CD4-positive, alpha-beta T cell (primary cell): ENCODE measurements at regions not wholly inside any gene's neighbourhood (a gene's known extent, or its start where the extent isn't known, plus 50 kb on each side); places are given as distances from the start of the nearest gene placed in this dataset.
A peak's percentile ranks its signal among the peaks of the same experiment; 100 is the strongest.

Source experiments
- ATAC-seq: fragments of 200-7000 bp; cut with Tn5 transposase; one replicate; pipeline ENCODE4 v1.10.0; 2022; ENCODE audit warnings: mild to moderate bottlenecking; ENCODE audit not compliant: poor library complexity
- CTCF ChIA-PET: fragments of 350-600 bp; sonication (Branson Sonifier 250); formaldehyde crosslinking; loops from one replicate; lab custom pipeline; 2021; ENCODE audit warnings: antibody characterized with exemption, inconsistent platforms; lab: Charles Lee
- POLR2A ChIA-PET: fragments of 350-600 bp; sonication (Branson Sonifier 250); formaldehyde crosslinking; loops from one replicate; lab custom pipeline; 2021; ENCODE audit warnings: antibody characterized with exemption, inconsistent platforms; lab: Charles Lee
- DNase-seq, 14 experiments: peaks; one replicate each; pipeline ENCODE4 v3.0.0-alpha.2; 2013 to 2020; ENCODE audit warnings: mixed read lengths in 2 of 14
- H3K27ac ChIP-seq, 2 donors: one replicate each; pipeline versions ENCODE4 v1.5.1 to v1.7.0; 2013; ENCODE audit warnings: low read length in 2 of 2, low read depth in 1 of 2, mild to moderate bottlenecking in 1 of 2
- H3K27me3 ChIP-seq, 2 experiments: 1 replicate in 1 of 2; 2 replicates in 1 of 2; pipeline versions ENCODE4 v1.6.1 to v1.7.0; 2013; ENCODE audit warnings: low read length in 2 of 2, control low read depth in 1 of 2, mild to moderate bottlenecking in 1 of 2, moderate library complexity in 1 of 2; ENCODE audit not compliant: insufficient read depth in 2 of 2, control insufficient read depth in 1 of 2
- H3K36me3 ChIP-seq: one replicate; pipeline ENCODE4 v1.6.1; 2013; ENCODE audit warnings: low read length, control low read depth; ENCODE audit not compliant: insufficient read depth
- H3K4me1 ChIP-seq: one replicate; pipeline ENCODE4 v1.6.1; 2013; ENCODE audit warnings: low read length, control low read depth; ENCODE audit not compliant: insufficient read depth
- H3K4me3 ChIP-seq: one replicate; pipeline ENCODE4 v1.5.1; 2013; ENCODE audit warnings: mild to moderate bottlenecking, low read length, moderate library complexity
- H3K9me3 ChIP-seq, 2 experiments: 1 replicate in 1 of 2; 2 replicates in 1 of 2; pipeline versions ENCODE4 v1.6.1 to v1.7.0; 2013; ENCODE audit warnings: low read length in 2 of 2, mild to moderate bottlenecking in 2 of 2, control low read depth in 1 of 2, moderate library complexity in 1 of 2; ENCODE audit not compliant: control insufficient read depth in 1 of 2, insufficient read depth in 1 of 2
- H3K27ac Mint-ChIP-seq: one replicate; pipeline ENCODE4 v1.8.0; 2020; ENCODE audit warnings: mixed read lengths
- H3K27me3 Mint-ChIP-seq: one replicate; pipeline ENCODE4 v1.8.0; 2021; ENCODE audit warnings: mixed read lengths
- H3K36me3 Mint-ChIP-seq: one replicate; pipeline ENCODE4 v1.8.0; 2021; ENCODE audit warnings: low read depth, mixed read lengths
- H3K4me1 Mint-ChIP-seq: one replicate; pipeline ENCODE4 v1.8.0; 2021; ENCODE audit warnings: low read depth, mixed read lengths
- H3K4me3 Mint-ChIP-seq: one replicate; pipeline ENCODE4 v1.8.0; 2020; ENCODE audit warnings: mild to moderate bottlenecking, mixed read lengths
- H3K9me3 Mint-ChIP-seq: one replicate; pipeline ENCODE4 v1.8.0; 2020; ENCODE audit warnings: mixed read lengths
- intact Hi-C, 2 experiments: fragments of 100-400 bp; cut with DNase I in 1 of 2; cut with micrococcal nuclease in 1 of 2; formaldehyde crosslinking; loops; one replicate each; pipeline versions ENCODE4 v1.15.1 to v1.9.0; 2023 to 2025; cut with DNase I, micrococcal nuclease
- TF ChIP-seq, protein P1 (sequence below): fragments of 200-600 bp; IDR thresholded peaks from one replicate; pipeline ENCODE4 v1.8.0; 2022; ENCODE audit warnings: antibody characterized with exemption, mild to moderate bottlenecking

DNA sequence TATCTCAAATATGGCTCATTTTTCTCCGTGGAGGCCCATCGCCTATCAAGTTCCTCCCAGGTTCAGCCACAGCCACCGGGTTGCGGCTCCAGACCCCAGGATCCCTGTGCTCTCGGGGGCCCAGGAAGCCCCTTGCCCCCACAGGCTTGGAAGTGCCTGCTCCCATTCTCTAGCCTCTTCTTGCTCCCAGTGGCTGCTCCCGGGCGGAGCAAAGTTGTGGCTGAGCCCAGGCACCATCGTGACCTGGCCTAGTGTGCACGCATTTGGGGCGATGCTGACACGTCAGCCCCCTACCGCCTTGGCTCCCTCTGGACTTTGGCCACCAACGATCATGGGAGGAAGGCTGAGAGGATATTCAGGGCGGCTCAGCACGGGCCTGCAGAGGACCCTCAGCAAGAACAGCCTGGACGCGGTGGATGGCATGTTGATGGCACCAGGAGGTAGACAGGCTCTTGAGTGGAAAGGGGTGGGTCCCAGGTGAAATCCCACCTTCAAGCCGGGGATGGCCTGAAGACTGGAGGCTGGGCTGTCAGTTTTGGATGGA lies 419.4 kb upstream of the AGA start:
- Mint-ChIP-seq H3K27ac (no peak overlapping the region), H3K4me3 (no peak overlapping the region), H3K36me3 (no peaks in the 10 kb centered on the region), H3K27me3 (no peaks in the 10 kb centered on the region), H3K4me1 (no peaks in the 10 kb centered on the region), H3K9me3 (no peaks in the 10 kb centered on the region)
- TF ChIP-seq, protein P1, sequence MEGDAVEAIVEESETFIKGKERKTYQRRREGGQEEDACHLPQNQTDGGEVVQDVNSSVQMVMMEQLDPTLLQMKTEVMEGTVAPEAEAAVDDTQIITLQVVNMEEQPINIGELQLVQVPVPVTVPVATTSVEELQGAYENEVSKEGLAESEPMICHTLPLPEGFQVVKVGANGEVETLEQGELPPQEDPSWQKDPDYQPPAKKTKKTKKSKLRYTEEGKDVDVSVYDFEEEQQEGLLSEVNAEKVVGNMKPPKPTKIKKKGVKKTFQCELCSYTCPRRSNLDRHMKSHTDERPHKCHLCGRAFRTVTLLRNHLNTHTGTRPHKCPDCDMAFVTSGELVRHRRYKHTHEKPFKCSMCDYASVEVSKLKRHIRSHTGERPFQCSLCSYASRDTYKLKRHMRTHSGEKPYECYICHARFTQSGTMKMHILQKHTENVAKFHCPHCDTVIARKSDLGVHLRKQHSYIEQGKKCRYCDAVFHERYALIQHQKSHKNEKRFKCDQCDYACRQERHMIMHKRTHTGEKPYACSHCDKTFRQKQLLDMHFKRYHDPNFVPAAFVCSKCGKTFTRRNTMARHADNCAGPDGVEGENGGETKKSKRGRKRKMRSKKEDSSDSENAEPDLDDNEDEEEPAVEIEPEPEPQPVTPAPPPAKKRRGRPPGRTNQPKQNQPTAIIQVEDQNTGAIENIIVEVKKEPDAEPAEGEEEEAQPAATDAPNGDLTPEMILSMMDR = no peak
- Histone ChIP-seq H3K36me3 (no peaks in the 10 kb centered on the region), H3K9me3 (peaks cover 0 to 17% of the 10 kb centered on the region in 2 experiments), H3K27me3 (no peaks in the 10 kb centered on the region), H3K4me1 (no peaks in the 10 kb centered on the region), H3K27ac (no peak overlapping the region), H3K4me3 (no peak overlapping the region)
- ATAC-seq = no peak
- intact Hi-C loops = no loop called here
- POLR2A ChIA-PET = no interaction called here
- DNase-seq = peak in 1 of 14 experiments; percentile 6
- CTCF ChIA-PET = no interaction called here

DNA sequence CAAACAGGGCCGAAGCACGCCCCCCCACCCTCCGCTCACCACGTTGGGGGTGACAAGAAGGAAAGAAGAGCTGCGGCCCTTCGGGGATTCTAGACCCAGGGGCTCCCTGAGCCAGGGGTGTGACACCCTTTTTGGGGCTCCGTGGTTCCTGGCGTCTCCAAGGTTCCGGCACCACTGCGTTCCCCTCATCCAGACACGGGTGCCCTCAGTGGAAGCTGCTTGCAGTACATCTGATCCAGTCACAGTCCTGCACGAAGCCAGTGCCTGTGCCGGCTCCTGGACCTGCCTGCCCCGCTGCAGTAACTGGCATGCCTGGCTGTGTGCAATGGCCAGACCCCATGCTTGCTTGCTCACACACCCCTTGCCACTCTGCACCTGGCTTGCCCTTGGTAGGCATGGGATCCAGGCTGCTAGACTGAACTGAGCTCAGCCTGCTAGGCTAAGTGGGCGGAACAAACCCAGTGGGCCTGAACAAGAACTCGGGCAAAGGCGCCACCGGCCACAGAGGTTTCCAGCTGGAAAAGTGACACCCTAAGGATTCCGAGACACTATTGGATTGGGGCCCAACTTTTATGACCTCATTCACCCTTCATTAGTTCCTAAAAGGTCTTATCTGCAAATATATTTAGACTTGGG lies 420.4 kb upstream of the AGA start:
- H3K4me3 Mint-ChIP-seq = no peak overlapping the region
- no peak overlapping the region for H3K27ac Mint-ChIP-seq
- ChIA-PET CTCF (no interaction called here), POLR2A (no interaction called here)
- Histone ChIP-seq H3K4me1 (no peaks in the 10 kb centered on the region), H3K27me3 (no peaks in the 10 kb centered on the region), H3K4me3 (no peak overlapping the region), H3K9me3 (peaks cover 0 to 17% of the 10 kb centered on the region in 2 experiments), H3K27ac (no peak overlapping the region), H3K36me3 (no peaks in the 10 kb centered on the region)
- H3K36me3 Mint-ChIP-seq = no peaks in the 10 kb centered on the region
- H3K4me1 Mint-ChIP-seq = no peaks in the 10 kb centered on the region
- TF ChIP-seq, protein P1 = no peak
- no peaks in the 10 kb centered on the region for H3K27me3 Mint-ChIP-seq
- no peaks in the 10 kb centered on the region for H3K9me3 Mint-ChIP-seq
- DNase-seq (no peak), ATAC-seq (no peak)
- intact Hi-C loops = no loop called here

DNA sequence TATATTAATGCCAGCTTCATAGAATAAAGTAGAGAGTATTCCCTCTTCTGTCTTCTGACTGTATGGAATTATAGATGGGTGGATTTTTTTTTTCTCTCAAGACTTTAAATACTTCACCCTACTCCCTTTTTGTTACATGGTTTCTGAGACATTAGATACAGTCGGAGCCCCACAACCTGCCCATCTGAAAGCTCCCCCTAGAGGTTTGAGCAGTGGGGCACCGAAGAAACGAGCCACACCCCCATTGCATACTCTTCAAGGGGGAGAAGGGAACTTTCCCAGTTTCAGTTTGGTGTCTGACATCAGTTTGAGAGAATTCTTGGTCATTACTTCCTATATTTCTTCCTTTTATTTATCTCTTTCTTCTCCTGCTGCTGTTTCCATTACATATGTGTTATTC lies 437.6 kb upstream of the AGA start:
- no peaks in the 10 kb centered on the region for H3K9me3 ChIP-seq
- no peak overlapping the region for H3K27ac ChIP-seq
- no peak overlapping the region for H3K4me3 Mint-ChIP-seq
- no peaks in the 10 kb centered on the region for H3K4me1 ChIP-seq
- H3K27me3 ChIP-seq = no peaks in the 10 kb centered on the region
- POLR2A ChIA-PET = no interaction called here
- H3K36me3 Mint-ChIP-seq = no peaks in the 10 kb centered on the region
- intact Hi-C loops = no loop called here
- H3K9me3 Mint-ChIP-seq = no peaks in the 10 kb centered on the region
- no peak overlapping the region for H3K4me3 ChIP-seq
- no peaks in the 10 kb centered on the region for H3K36me3 ChIP-seq
- H3K27me3 Mint-ChIP-seq = no peaks in the 10 kb centered on the region
- CTCF ChIA-PET = no interaction called here
- TF ChIP-seq, protein P1 = no peak
- ATAC-seq = no peak
- no peaks in the 10 kb centered on the region for H3K4me1 Mint-ChIP-seq
- H3K27ac Mint-ChIP-seq = no peak overlapping the region
- DNase-seq = no peak
